Common myeloid progenitor, CD34-positive (primary cell): ENCODE measurements at regions not wholly inside any gene's neighbourhood (a gene's known extent, or its start where the extent isn't known, plus 50 kb on each side); places are given as distances from the start of the nearest gene placed in this dataset.

Experiments used
- CTCF ChIA-PET: fragments of 350-600 bp; sonication (Branson Sonifier 250); formaldehyde crosslinking; loops from one replicate; lab custom pipeline; 2021; ENCODE audit warnings: antibody characterized with exemption; lab: Charles Lee
- POLR2A ChIA-PET: fragments of 350-600 bp; sonication (Branson Sonifier 250); formaldehyde crosslinking; loops from one replicate; lab custom pipeline; 2021; ENCODE audit warnings: antibody characterized with exemption; lab: Charles Lee
- DNase-seq, 3 donors: peaks; one replicate each; pipeline versions ENCODE4 v3.0.0 to v3.0.0-alpha.2; 2013
- H3K27ac ChIP-seq, 2 experiments: 1 replicate in 1 of 2; 2 replicates in 1 of 2; pipeline ENCODE4 v1.7.0; 2013; ENCODE audit warnings: inconsistent platforms in 2 of 2, low read length in 2 of 2, mild to moderate bottlenecking in 2 of 2, low read depth in 1 of 2, moderate library complexity in 1 of 2; ENCODE audit not compliant: severe bottlenecking in 2 of 2, insufficient read depth in 1 of 2, poor library complexity in 1 of 2
- H3K27me3 ChIP-seq, 5 experiments: replicated peaks in 2 of 5; 1 replicate in 3 of 5; 2 replicates in 2 of 5; pipeline versions ENCODE4 v1.6.1 to v1.7.0; 2013; ENCODE audit warnings: low read length in 4 of 5, mild to moderate bottlenecking in 2 of 5, moderate library complexity in 2 of 5, inconsistent platforms in 1 of 5; ENCODE audit not compliant: insufficient read depth in 5 of 5, control insufficient read depth in 4 of 5
- H3K36me3 ChIP-seq, 4 experiments: 1 replicate in 2 of 4; 2 replicates in 2 of 4; pipeline versions ENCODE4 v1.6.1 to v1.7.0; 2013; ENCODE audit warnings: low read length in 3 of 4, control low read depth in 1 of 4, mild to moderate bottlenecking in 1 of 4; ENCODE audit not compliant: control insufficient read depth in 4 of 4, insufficient read depth in 4 of 4
- H3K4me1 ChIP-seq, 4 experiments: 1 replicate in 3 of 4; 2 replicates in 1 of 4; pipeline versions ENCODE4 v1.6.1 to v1.7.1; 2013; ENCODE audit warnings: low read length in 3 of 4, mild to moderate bottlenecking in 3 of 4, control low read depth in 1 of 4, inconsistent platforms in 1 of 4, moderate library complexity in 1 of 4; ENCODE audit not compliant: control insufficient read depth in 4 of 4, insufficient read depth in 4 of 4; ENCODE audit errors: control extremely low read depth in 1 of 4
- H3K4me3 ChIP-seq, 7 experiments: 1 replicate in 4 of 7; 2 replicates in 3 of 7; pipeline versions ENCODE4 v1.5.1 to v1.7.0; 2013; ENCODE audit warnings: mild to moderate bottlenecking in 7 of 7, low read length in 6 of 7, moderate library complexity in 6 of 7, inconsistent platforms in 2 of 7, low read depth in 2 of 7, control low read depth in 1 of 7; ENCODE audit not compliant: insufficient read depth in 4 of 7, control insufficient read depth in 1 of 7; ENCODE audit errors: extremely low read depth in 1 of 7
- H3K9me3 ChIP-seq, 5 experiments: 1 replicate in 4 of 5; 2 replicates in 1 of 5; pipeline versions ENCODE4 v1.6.1 to v1.7.1; 2013; ENCODE audit warnings: low read length in 4 of 5, mild to moderate bottlenecking in 2 of 5, inconsistent platforms in 1 of 5, low read depth in 1 of 5, moderate library complexity in 1 of 5; ENCODE audit not compliant: control insufficient read depth in 4 of 5, insufficient read depth in 2 of 5; ENCODE audit errors: control extremely low read depth in 1 of 5
- WGBS: methylation state at CpG from one replicate; pipeline ENCODE4 v1.1.5; 2013; ENCODE audit not compliant: insufficient coverage; 5-methylcytosine and 5-hydroxymethylcytosine counted together

- Histone ChIP-seq H3K4me1 (peaks cover 0 to 10% (median 2%) of the 10 kb centered on the region in 4 experiments), H3K9me3 (peaks cover 0 to 3% (median 0%) of the 10 kb centered on the region in 5 experiments), H3K4me3 (no peak overlapping the region), H3K27ac (no peak overlapping the region), H3K36me3 (no peaks in the 10 kb centered on the region), H3K27me3 (peaks cover 0 to 6% (median 0%) of the 10 kb centered on the region in 5 experiments)
- ChIA-PET POLR2A (no interaction called here), CTCF (no interaction called here)
- peak in 2 of 3 donors; percentile 10 to 14 for DNase-seq
- 76% methylated on average over 9 of the region's 13 CpGs for WGBS
Observed at GRCh38 chr22:47943729-47944700, 1181.6 kb downstream of the TBC1D22A start.

- peaks cover 0 to 10% (median 2%) of the 10 kb centered on the region in 4 experiments for H3K4me1 ChIP-seq
- peaks cover 0 to 7% (median 3%) of the 10 kb centered on the region in 5 experiments for H3K9me3 ChIP-seq
- no peaks in the 10 kb centered on the region for H3K36me3 ChIP-seq
- no peak overlapping the region for H3K27ac ChIP-seq
- ChIA-PET CTCF (no interaction called here), POLR2A (no interaction called here)
- H3K27me3 ChIP-seq, result peaks cover 0 to 3% (median 0%) of the 10 kb centered on the region in 5 experiments
- 82% methylated on average over 6 of the region's 6 CpGs for WGBS
- no peak for DNase-seq
- H3K4me3 ChIP-seq, result no peak overlapping the region
Observed at GRCh38 chr22:47940211-47940610, 1177.8 kb downstream of the TBC1D22A start.

DNA sequence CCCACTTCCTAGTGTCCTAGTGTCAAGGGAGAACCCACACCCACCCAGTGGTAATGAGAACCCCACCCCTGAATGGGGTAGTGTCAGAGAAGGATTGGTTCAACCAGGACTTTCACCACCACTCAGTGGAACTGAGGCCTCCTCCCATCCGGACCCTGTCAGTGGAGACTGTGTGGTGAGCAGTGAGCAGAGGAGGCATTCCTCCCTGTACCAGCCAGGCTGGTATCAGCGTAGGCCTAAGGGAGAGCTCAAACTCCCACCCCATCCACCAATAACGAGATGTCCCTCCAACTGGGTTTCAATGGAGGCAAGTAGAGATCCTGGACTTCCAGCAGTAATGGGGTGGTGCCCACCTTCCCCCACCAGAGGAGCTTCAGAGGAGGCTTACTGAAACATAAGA lies 1171.4 kb downstream of the TBC1D22A start:
- ChIA-PET CTCF (no interaction called here), POLR2A (no interaction called here)
- no CpG with 5 or more reads among the region's 3 CpGs for WGBS
- DNase-seq, result no peak
- no peaks in the 10 kb centered on the region for H3K36me3 ChIP-seq
- H3K9me3 ChIP-seq, result peaks cover 1 to 28% (median 8%) of the 10 kb centered on the region in 5 experiments
- peaks cover 0 to 2% (median 0%) of the 10 kb centered on the region in 5 experiments for H3K27me3 ChIP-seq
- H3K4me3 ChIP-seq, result no peak overlapping the region
- H3K4me1 ChIP-seq, result no peaks in the 10 kb centered on the region
- H3K27ac ChIP-seq, result no peak overlapping the region

- H3K4me1 ChIP-seq, result no peaks in the 10 kb centered on the region
- H3K36me3 ChIP-seq, result no peaks in the 10 kb centered on the region
- H3K9me3 ChIP-seq, result peaks cover 1 to 28% (median 8%) of the 10 kb centered on the region in 5 experiments
- 94% methylated on average over 4 of the region's 4 CpGs for WGBS
- no peak for DNase-seq
- no peak overlapping the region for H3K27ac ChIP-seq
- POLR2A ChIA-PET, result interaction anchor here (0.7 kb wide), 1 partner anchor 490 kb away, joined by 5 read pairs; no protein-coding TSS in a partner anchor
- CTCF ChIA-PET, result no interaction called here
- peaks cover 0 to 2% (median 0%) of the 10 kb centered on the region in 5 experiments for H3K27me3 ChIP-seq
- H3K4me3 ChIP-seq, result no peak overlapping the region
Observed at GRCh38 chr22:47933226-47933625, 1170.8 kb downstream of the TBC1D22A start.

- CTCF ChIA-PET, result no interaction called here
- Histone ChIP-seq H3K4me1 (no peaks in the 10 kb centered on the region), H3K9me3 (peaks cover 0 to 18% (median 5%) of the 10 kb centered on the region in 5 experiments), H3K27me3 (peaks cover 0 to 4% (median 1%) of the 10 kb centered on the region in 5 experiments), H3K36me3 (no peaks in the 10 kb centered on the region), H3K27ac (no peak overlapping the region), H3K4me3 (no peak overlapping the region)
- 100% methylated on average over 4 of the region's 4 CpGs for WGBS
- DNase-seq, result no peak
- POLR2A ChIA-PET, result no interaction called here
Observed at GRCh38 chr22:47929646-47930185, 1167.3 kb downstream of the TBC1D22A start.

DNA sequence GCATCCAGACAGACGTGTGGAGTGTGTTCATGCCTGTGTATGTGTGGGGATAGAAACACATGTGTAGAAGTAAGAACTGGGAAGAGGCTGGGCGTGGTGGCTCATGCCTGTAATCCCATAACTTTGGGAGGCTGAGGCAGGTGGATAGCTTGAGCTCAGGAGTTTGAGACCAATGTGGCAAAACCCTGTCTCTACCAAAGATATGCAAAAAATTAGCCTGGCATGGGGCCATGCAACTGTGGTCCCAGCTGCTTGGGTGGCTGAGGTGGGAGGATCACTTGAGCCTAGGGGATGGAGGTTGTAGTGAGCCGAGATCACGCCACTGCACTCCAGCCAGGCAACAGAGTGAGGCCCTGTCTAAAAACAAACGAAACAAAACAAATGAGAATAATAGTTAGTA lies 1166.6 kb downstream of the TBC1D22A start:
- H3K4me3 ChIP-seq, result no peak overlapping the region
- H3K27ac ChIP-seq, result no peak overlapping the region
- no peaks in the 10 kb centered on the region for H3K4me1 ChIP-seq
- DNase-seq, result no peak
- ChIA-PET POLR2A (no interaction called here), CTCF (interaction anchor here (0.6 kb wide), 1 partner anchor 12 kb away, joined by 3 read pairs; no protein-coding TSS in a partner anchor)
- peaks cover 0 to 4% (median 1%) of the 10 kb centered on the region in 5 experiments for H3K27me3 ChIP-seq
- WGBS, result 89% methylated on average over 5 of the region's 5 CpGs
- no peaks in the 10 kb centered on the region for H3K36me3 ChIP-seq
- peaks cover 0 to 18% (median 5%) of the 10 kb centered on the region in 5 experiments for H3K9me3 ChIP-seq
